H1 (cell line): ENCODE measurements at regions not wholly inside any gene's neighbourhood (a gene's known extent, or its start where the extent isn't known, plus 50 kb on each side); places are given as distances from the start of the nearest gene placed in this dataset.

Source experiments
- CTCF ChIA-PET: fragments of 300-600 bp; sonication (Branson Sonifier 250); formaldehyde crosslinking; loops from one replicate; lab custom pipeline; 2021; ENCODE audit not compliant: partially characterized antibody; lab: Charles Lee
- POLR2A ChIA-PET: fragments of 300-600 bp; sonication (Branson Sonifier 250); formaldehyde crosslinking; loops from one replicate; lab custom pipeline; 2021; ENCODE audit warnings: inconsistent platforms; ENCODE audit not compliant: partially characterized antibody; lab: Charles Lee
- DNase-seq, 2 experiments: peaks; one replicate each; pipeline versions ENCODE4 v3.0.0 to v3.0.0-alpha.2; 2010 to 2022; ENCODE audit warnings: low spot score in 2 of 2, low read depth in 1 of 2, mixed read lengths in 1 of 2
- FAIRE-seq: peaks from 2 replicates; lab custom pipeline; 2011; peaks lifted over from hg19 to GRCh38; lab: Jason Lieb, UNC
- H2AFZ ChIP-seq: 2 replicates; pipeline ENCODE4 v1.8.1; 2012; ENCODE audit warnings: low read length, inconsistent platforms
- H2AK5ac ChIP-seq: 2 replicates; pipeline ENCODE4 v1.6.1; 2013; ENCODE audit warnings: low read depth, low read length
- H2BK120ac ChIP-seq: replicated peaks from 2 replicates; pipeline ENCODE3; 2013; ENCODE audit warnings: low read depth, low read length, inconsistent platforms
- H2BK12ac ChIP-seq: 2 replicates; pipeline ENCODE4 v1.6.1; 2013; ENCODE audit warnings: low read depth, low read length
- H2BK15ac ChIP-seq: 2 replicates; pipeline ENCODE4 v1.6.1; 2013; ENCODE audit warnings: low read length
- H2BK20ac ChIP-seq: 2 replicates; pipeline ENCODE4 v1.6.1; 2013; ENCODE audit warnings: low read length
- H2BK5ac ChIP-seq: 2 replicates; pipeline ENCODE4 v1.6.1; 2013; ENCODE audit warnings: low read depth, low read length
- H3K14ac ChIP-seq: 2 replicates; pipeline ENCODE4 v1.6.1; 2013; ENCODE audit warnings: inconsistent platforms; ENCODE audit not compliant: insufficient read length
- H3K18ac ChIP-seq: 2 replicates; pipeline ENCODE4 v1.6.1; 2013; ENCODE audit warnings: low read length; ENCODE audit errors: extremely low read depth
- H3K23ac ChIP-seq: 2 replicates; pipeline ENCODE4 v1.6.1; 2013; ENCODE audit warnings: inconsistent platforms; ENCODE audit not compliant: insufficient read length
- H3K23me2 ChIP-seq: 2 replicates; pipeline ENCODE4 v1.6.1; 2013; ENCODE audit warnings: low read depth, low read length
- H3K27ac ChIP-seq: 2 replicates; pipeline ENCODE4 v1.6.1; 2011; ENCODE audit warnings: low read depth, low read length, inconsistent platforms
- H3K27me3 ChIP-seq, 4 experiments: replicated peaks in 1 of 4; 1 replicate in 1 of 4; 2 replicates in 3 of 4; pipeline versions ENCODE4 v1.6.1 to v1.8.1; 2011 to 2013; ENCODE audit warnings: low read length in 3 of 4, mild to moderate bottlenecking in 3 of 4, inconsistent platforms in 2 of 4, mixed read lengths in 2 of 4, moderate library complexity in 1 of 4; ENCODE audit not compliant: control insufficient read depth in 3 of 4, insufficient read depth in 3 of 4; ENCODE audit errors: extremely low read depth in 1 of 4
- H3K36me3 ChIP-seq, 4 experiments: 2 replicates each; pipeline versions ENCODE4 v1.6.1 to v1.8.1; 2011 to 2013; ENCODE audit warnings: mild to moderate bottlenecking in 4 of 4, low read length in 3 of 4, moderate library complexity in 2 of 4, control low read depth in 1 of 4, inconsistent platforms in 1 of 4; ENCODE audit not compliant: insufficient read depth in 4 of 4, control insufficient read depth in 2 of 4
- H3K4ac ChIP-seq: replicated peaks from 2 replicates; pipeline ENCODE3; 2013; ENCODE audit warnings: low read length, low read depth, mixed read lengths, inconsistent platforms; ENCODE audit not compliant: insufficient read length
- H3K4me1 ChIP-seq, 4 experiments: replicated peaks in 1 of 4; 1 replicate in 1 of 4; 2 replicates in 3 of 4; pipeline versions ENCODE4 v1.6.1 to v1.8.1; 2011 to 2013; ENCODE audit warnings: low read length in 3 of 4, inconsistent platforms in 2 of 4, mixed read lengths in 1 of 4; ENCODE audit not compliant: insufficient read depth in 4 of 4, control insufficient read depth in 3 of 4
- H3K4me2 ChIP-seq, 2 experiments: 2 replicates each; pipeline versions ENCODE4 v1.6.1 to v1.8.1; 2011 to 2013; ENCODE audit warnings: low read depth in 2 of 2, low read length in 2 of 2, control low read depth in 1 of 2, inconsistent platforms in 1 of 2, mild to moderate bottlenecking in 1 of 2; ENCODE audit not compliant: insufficient read depth in 1 of 2
- H3K4me3 ChIP-seq, 4 experiments: fragments of 200-600, 300-600 bp in 1 of 4; sonication (generic), shearing (Covaris generic), sonication (Bioruptor Twin) in 1 of 4; 2 replicates each; pipeline versions ENCODE4 v1.5.1 to v1.8.1; 2011 to 2016; ENCODE audit warnings: low read length in 4 of 4, low read depth in 3 of 4, control low read depth in 2 of 4, inconsistent platforms in 2 of 4, mild to moderate bottlenecking in 2 of 4, mixed read lengths in 1 of 4, moderate library complexity in 1 of 4; ENCODE audit not compliant: insufficient read depth in 2 of 4; ENCODE audit errors: extremely low read depth in 1 of 4
- H3K56ac ChIP-seq: replicated peaks from 2 replicates; pipeline ENCODE3; 2013; ENCODE audit warnings: low read depth, mild to moderate bottlenecking, mixed read lengths, low read length, inconsistent platforms; ENCODE audit not compliant: insufficient read length
- H3K79me1 ChIP-seq: 2 replicates; pipeline ENCODE4 v1.6.1; 2013; ENCODE audit warnings: low read depth, low read length, control low read depth
- H3K79me2 ChIP-seq, 2 experiments: 2 replicates each; pipeline versions ENCODE4 v1.6.1 to v1.8.1; 2012 to 2013; ENCODE audit warnings: low read length in 2 of 2, mild to moderate bottlenecking in 2 of 2, inconsistent platforms in 1 of 2; ENCODE audit not compliant: insufficient read depth in 2 of 2, control insufficient read depth in 1 of 2
- H3K9ac ChIP-seq, 4 experiments: replicated peaks in 1 of 4; 1 replicate in 1 of 4; 2 replicates in 3 of 4; pipeline versions ENCODE4 v1.6.1 to v1.8.1; 2011 to 2013; ENCODE audit warnings: low read depth in 3 of 4, low read length in 3 of 4, control low read depth in 2 of 4, mild to moderate bottlenecking in 2 of 4, moderate library complexity in 2 of 4, inconsistent platforms in 1 of 4; ENCODE audit errors: extremely low read depth in 1 of 4
- H3K9me3 ChIP-seq, 2 experiments: 2 replicates each; pipeline versions ENCODE4 v1.6.1 to v1.8.1; 2012 to 2013; ENCODE audit warnings: mild to moderate bottlenecking in 2 of 2, moderate library complexity in 2 of 2, control low read depth in 1 of 2, inconsistent platforms in 1 of 2, low read depth in 1 of 2, low read length in 1 of 2, mixed read lengths in 1 of 2; ENCODE audit not compliant: insufficient read depth in 2 of 2
- H4K20me1 ChIP-seq, 2 experiments: replicated peaks in 1 of 2; 2 replicates each; pipeline versions ENCODE3 to v1.8.1; 2011 to 2013; ENCODE audit warnings: inconsistent platforms in 2 of 2, low read length in 2 of 2, mild to moderate bottlenecking in 1 of 2; ENCODE audit not compliant: insufficient read depth in 2 of 2, control insufficient read depth in 1 of 2
- H4K5ac ChIP-seq: 2 replicates; pipeline ENCODE4 v1.6.1; 2013; ENCODE audit warnings: low read length, low read depth, mixed read lengths, inconsistent platforms; ENCODE audit not compliant: insufficient read length
- H4K8ac ChIP-seq: 2 replicates; pipeline ENCODE4 v1.8.0; 2013; ENCODE audit warnings: mild to moderate bottlenecking, moderate library complexity, low read length, inconsistent platforms; ENCODE audit not compliant: insufficient read depth; ENCODE audit errors: extremely low read depth
- H4K91ac ChIP-seq: replicated peaks from 2 replicates; pipeline ENCODE3; 2013; ENCODE audit warnings: low read length, mixed read lengths, inconsistent platforms; ENCODE audit not compliant: insufficient read length
- ASH2L ChIP-seq: fragments of 200-600, 300-600 bp; sonication (generic); IDR thresholded peaks from one replicate; pipeline ENCODE4 v1.7.1; 2017; ENCODE audit warnings: low read length
- BCL11A ChIP-seq, 2 experiments: IDR thresholded peaks; one replicate each; pipeline ENCODE4 v1.6.1; 2011; ENCODE audit warnings: low read depth in 2 of 2, low read length in 2 of 2, mild to moderate bottlenecking in 2 of 2
- CEBPB ChIP-seq: IDR thresholded peaks from 2 replicates; pipeline ENCODE4 v1.6.1; 2012; ENCODE audit warnings: low read depth, low read length
- FOSL1 ChIP-seq: IDR thresholded peaks from 2 replicates; pipeline ENCODE4 v1.6.1; 2011; ENCODE audit warnings: mild to moderate bottlenecking, low read depth, low read length, moderate library complexity; ENCODE audit not compliant: insufficient read depth
- GTF2F1 ChIP-seq: IDR thresholded peaks from 2 replicates; pipeline ENCODE4 v1.6.1; 2012; ENCODE audit warnings: low read depth, low read length, improper control_type of control experiment, borderline replicate concordance
- JUN ChIP-seq: IDR thresholded peaks from 2 replicates; pipeline ENCODE4 v1.6.1; 2011; ENCODE audit warnings: low read depth, mild to moderate bottlenecking, improper control_type of control experiment, low read length
- POLR2A ChIP-seq, 2 experiments: IDR thresholded peaks; 1 replicate in 1 of 2; 2 replicates in 1 of 2; pipeline ENCODE4 v1.6.1; 2011; ENCODE audit warnings: low read depth in 2 of 2, low read length in 2 of 2, mild to moderate bottlenecking in 2 of 2; ENCODE audit errors: control extremely low read depth in 1 of 2
- POLR2AphosphoS5 ChIP-seq: IDR thresholded peaks from 2 replicates; pipeline ENCODE4 v1.6.1; 2011; ENCODE audit warnings: low read depth, low read length
- RBBP5 ChIP-seq: IDR thresholded peaks from 2 replicates; pipeline ENCODE4 v1.7.1; 2012; ENCODE audit warnings: low read depth, mild to moderate bottlenecking, inconsistent platforms, low read length, moderate library complexity, borderline replicate concordance
- SIRT6 ChIP-seq: IDR thresholded peaks from one replicate; pipeline ENCODE4 v1.7.1; 2012; ENCODE audit warnings: low read length, inconsistent platforms
- SRF ChIP-seq: IDR thresholded peaks from 2 replicates; pipeline ENCODE4 v1.6.1; 2011; ENCODE audit warnings: mild to moderate bottlenecking, low read depth, low read length, moderate library complexity
- SUZ12 ChIP-seq: fragments of 200-600 bp; sonication (generic); IDR thresholded peaks from 2 replicates; pipeline ENCODE4 v1.6.1; 2012; ENCODE audit warnings: mild to moderate bottlenecking, inconsistent platforms, low read length, moderate library complexity, mixed read lengths
- TAF7 ChIP-seq: optimal IDR thresholded peaks from 2 replicates; pipeline ENCODE3; 2011; ENCODE audit warnings: low read depth, mild to moderate bottlenecking, inconsistent platforms, low read length, moderate library complexity, borderline replicate concordance
- YY1 ChIP-seq: IDR thresholded peaks from 2 replicates; pipeline ENCODE4 v1.6.1; 2011; ENCODE audit warnings: low read depth, mild to moderate bottlenecking, low read length
- WGBS, 2 experiments: shearing (Covaris generic) in 1 of 2; methylation state at CpG; one replicate each; pipeline versions ENCODE4 v1.1.6 to v1.1.7; 2013 to 2015; ENCODE audit warnings: low lambda C conversion rate in 2 of 2, mixed read lengths in 2 of 2, inconsistent platforms in 1 of 2, low coverage in 1 of 2, missing lambda C conversion rate in 1 of 2; ENCODE audit not compliant: insufficient replicate concordance in 2 of 2, insufficient coverage in 1 of 2, insufficient read length in 1 of 2; ENCODE audit errors: extremely low coverage in 1 of 2, missing lambda C conversion rate in 1 of 2; 5-methylcytosine and 5-hydroxymethylcytosine counted together
- TF ChIP-seq, protein P1 (sequence below): IDR thresholded peaks from 2 replicates; pipeline ENCODE4 v1.6.1; 2011; ENCODE audit warnings: low read depth, mild to moderate bottlenecking, low read length; ENCODE audit not compliant: insufficient read depth

DNA sequence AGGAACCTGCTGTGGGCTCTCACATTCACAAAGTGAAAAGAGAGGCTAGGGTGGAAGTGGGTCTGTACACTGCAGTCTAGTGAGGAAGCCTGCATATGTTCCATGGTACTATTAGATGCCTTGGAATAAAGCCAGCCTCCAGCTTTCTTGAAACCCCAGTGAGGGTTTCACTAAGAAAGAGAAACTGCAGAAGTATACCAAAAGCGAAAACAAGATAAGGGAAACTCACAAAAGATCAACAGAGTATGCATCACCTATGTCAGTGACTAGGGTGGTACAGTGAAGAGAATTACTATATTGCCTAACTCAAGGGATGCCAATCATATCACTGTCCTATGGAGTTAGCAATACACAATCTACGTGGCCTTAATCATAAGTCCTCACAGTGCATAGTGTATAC, 212.5 kb upstream of the GADL1 start:
- no peak overlapping the region for H4K91ac ChIP-seq
- H3K79me2 ChIP-seq, result no peaks in the 10 kb centered on the region
- no peaks in the 10 kb centered on the region for H3K23me2 ChIP-seq
- FAIRE-seq (no peak), DNase-seq (no peak)
- 100% methylated on average over 2 of the region's 2 CpGs; no CpG with 5 or more reads in 1 of the 2 experiments for WGBS, 2 experiments
- no peak overlapping the region for H2AK5ac ChIP-seq
- H3K36me3 ChIP-seq, result no peaks in the 10 kb centered on the region
- H4K20me1 ChIP-seq, result no peaks in the 10 kb centered on the region
- H3K4me2 ChIP-seq, result no peak overlapping the region
- H2BK5ac ChIP-seq, result no peak overlapping the region
- H2BK120ac ChIP-seq, result no peak overlapping the region
- H3K23ac ChIP-seq, result no peak overlapping the region
- no peak overlapping the region for H3K9ac ChIP-seq
- no peak overlapping the region for H4K8ac ChIP-seq
- H4K5ac ChIP-seq, result no peak overlapping the region
- peaks cover 0 to 3% (median 1%) of the 10 kb centered on the region in 4 experiments; a peak in 2 of 7 replicates for H3K4me1 ChIP-seq
- POLR2A ChIA-PET, result no interaction called here
- no peak overlapping the region for H3K4me3 ChIP-seq
- no peak overlapping the region for H3K14ac ChIP-seq
- H3K27me3 ChIP-seq, result no peaks in the 10 kb centered on the region
- no peak overlapping the region for H3K4ac ChIP-seq
- no peak overlapping the region for H2AFZ ChIP-seq
- no peak overlapping the region for H2BK20ac ChIP-seq
- no peak overlapping the region for H2BK12ac ChIP-seq
- CTCF ChIA-PET, result interaction anchor here (1.1 kb wide), 2 partner anchors 10 to 23 kb away, joined by 3 read pairs; no protein-coding TSS in a partner anchor
- no peak overlapping the region for H2BK15ac ChIP-seq
- no peaks in the 10 kb centered on the region for H3K9me3 ChIP-seq
- no peak overlapping the region for H3K56ac ChIP-seq
- H3K18ac ChIP-seq, result no peak overlapping the region
- no peaks in the 10 kb centered on the region for H3K79me1 ChIP-seq
- no peak overlapping the region for H3K27ac ChIP-seq
- TF ChIP-seq POLR2AphosphoS5 (no peak), GTF2F1 (no peak), YY1 (no peak), SRF (no peak), TAF7 (no peak), SIRT6 (no peak), POLR2A (IDR thresholded peaks at IDR 0.05; ENCODE audit: control extremely low read depth in 1 of 2, low read depth in 2 of 2, low read length in 2 of 2) (no peak), RBBP5 (no peak), ASH2L (no peak), SUZ12 (no peak), JUN (no peak), FOSL1 (no peak), BCL11A (IDR thresholded peaks at IDR 0.05; ENCODE audit: low read depth in 2 of 2, low read length in 2 of 2) (no peak), CEBPB (no peak)
- TF ChIP-seq, protein P1, sequence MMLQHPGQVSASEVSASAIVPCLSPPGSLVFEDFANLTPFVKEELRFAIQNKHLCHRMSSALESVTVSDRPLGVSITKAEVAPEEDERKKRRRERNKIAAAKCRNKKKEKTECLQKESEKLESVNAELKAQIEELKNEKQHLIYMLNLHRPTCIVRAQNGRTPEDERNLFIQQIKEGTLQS, result no peak
